HG02938 (cell line): ENCODE measurements at regions not wholly inside any gene's neighbourhood (a gene's known extent, or its start where the extent isn't known, plus 50 kb on each side); places are given as distances from the start of the nearest gene placed in this dataset.

Experiments used
- ATAC-seq: cut with Tn5 transposase; IDR thresholded peaks from one replicate; pipeline ENCODE4 v1.9.1; 2021; ENCODE audit warnings: mild to moderate bottlenecking, moderate library complexity; ENCODE audit not compliant: unreplicated experiment

- no peak for ATAC-seq
Observed at GRCh38 chr10:130550952-130551674, 414.9 kb downstream of the GLRX3 start.

GRCh38 chr10:130551676-130552075 is 415.5 kb downstream of the GLRX3 start:
- ATAC-seq: no peak

- no peak for ATAC-seq
Observed at GRCh38 chr10:130553826-130554225, 417.6 kb downstream of the GLRX3 start.

DNA sequence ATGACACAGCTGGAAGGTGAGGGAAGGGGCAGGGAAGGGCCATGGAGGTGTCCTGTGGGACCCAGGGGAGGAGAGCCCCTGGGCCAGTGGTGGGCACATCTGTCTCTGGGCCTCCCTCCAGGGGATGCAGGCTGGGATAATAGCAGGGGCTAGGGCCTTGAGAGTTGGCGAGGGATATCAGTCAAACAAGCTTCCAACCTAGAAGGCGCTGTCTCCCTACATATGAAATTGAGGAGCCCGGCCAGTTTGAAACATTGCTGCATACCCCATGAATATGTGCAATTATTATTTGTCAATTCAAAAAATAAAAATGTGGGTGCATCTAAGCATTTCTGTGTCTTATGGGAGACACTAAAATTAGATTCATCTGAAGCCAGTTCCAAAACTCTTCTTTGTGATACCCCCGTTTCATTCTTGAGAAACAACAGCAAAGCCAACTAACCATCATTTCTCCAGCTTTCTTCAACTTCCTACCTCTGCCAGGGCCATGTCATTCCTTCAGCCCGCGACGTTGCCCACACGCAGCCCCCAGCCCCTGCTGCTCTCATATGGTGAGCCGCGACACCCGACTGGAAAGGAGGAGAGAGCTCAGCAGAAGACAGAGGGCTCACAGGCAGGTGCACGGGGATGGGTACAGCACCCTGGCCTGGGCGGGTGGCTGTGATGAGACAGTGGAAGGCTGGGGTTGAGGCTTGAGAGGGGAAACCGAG is 418.7 kb downstream of the GLRX3 start:
- no peak for ATAC-seq

- ATAC-seq: no peak
Observed at GRCh38 chr10:130555411-130555750, 419.2 kb downstream of the GLRX3 start.

DNA sequence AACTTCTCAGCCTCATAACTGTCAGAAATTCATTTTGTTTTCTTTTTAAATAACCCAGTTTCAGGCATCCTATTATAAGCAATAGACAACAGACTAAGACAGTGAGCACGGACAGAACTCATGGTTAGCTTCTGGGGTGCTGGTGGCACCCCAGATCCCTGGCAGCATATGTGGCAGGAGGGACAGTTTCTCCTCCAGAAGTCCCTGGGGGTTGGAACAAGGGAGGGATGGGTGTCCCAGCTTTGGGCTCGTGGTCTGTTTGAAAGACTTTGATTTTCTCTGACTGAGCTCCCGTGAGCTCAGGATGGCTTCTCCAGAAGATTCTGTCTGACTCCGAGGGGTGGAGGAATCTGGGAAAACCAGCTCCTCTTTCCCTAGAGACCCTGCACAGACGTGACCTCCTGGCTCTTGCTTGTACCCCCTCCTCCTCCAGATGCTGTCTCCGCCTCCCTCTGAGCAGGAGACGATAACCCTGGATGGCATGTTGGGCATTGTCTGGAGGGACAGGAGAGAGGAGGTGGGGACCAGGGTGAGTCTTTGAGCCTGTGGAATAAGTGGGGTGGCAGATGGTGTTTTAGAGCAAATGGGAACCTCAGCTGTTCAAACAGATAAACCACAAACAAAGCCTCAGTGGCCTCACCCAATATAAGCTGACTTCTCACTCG is 421.1 kb downstream of the GLRX3 start:
- ATAC-seq: no peak

DNA sequence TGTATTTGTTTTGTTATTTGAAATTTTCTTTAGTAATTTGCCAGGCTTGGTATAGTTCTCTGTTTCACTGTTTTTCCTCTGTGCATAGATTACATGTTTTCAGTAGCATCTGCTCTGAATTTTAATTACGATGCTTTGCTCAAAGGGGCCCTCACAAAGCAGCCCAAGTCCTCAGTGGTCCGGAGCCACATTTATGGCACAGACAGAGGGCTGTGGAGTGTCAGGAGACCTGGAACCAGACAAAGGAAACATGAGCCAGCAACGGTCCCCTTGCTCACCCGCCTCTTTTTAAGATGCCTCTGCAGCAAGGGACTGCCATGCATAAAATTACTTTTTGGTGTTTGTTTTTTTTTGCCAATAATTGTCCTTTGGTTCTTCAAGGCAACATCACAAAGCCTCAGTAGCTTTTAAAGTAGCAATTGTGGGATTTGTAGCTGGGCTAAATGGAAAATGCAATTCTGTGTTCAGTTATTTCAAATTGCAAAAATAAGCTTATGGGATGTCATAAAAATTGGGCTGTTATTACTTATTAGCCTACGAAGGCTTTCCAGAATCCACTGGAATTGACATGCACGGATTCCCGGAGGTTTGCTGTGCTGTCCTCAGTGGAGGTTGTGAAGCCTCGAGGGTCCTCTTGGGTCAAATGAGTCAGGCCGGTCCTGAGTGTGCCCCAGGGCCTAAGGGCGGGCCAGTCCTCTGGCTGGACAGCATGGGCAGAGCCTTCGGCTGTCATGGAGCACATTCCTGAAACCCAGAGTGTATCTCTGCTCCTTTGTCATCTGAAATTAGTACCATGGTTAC is 422.8 kb downstream of the GLRX3 start:
- no peak for ATAC-seq

DNA sequence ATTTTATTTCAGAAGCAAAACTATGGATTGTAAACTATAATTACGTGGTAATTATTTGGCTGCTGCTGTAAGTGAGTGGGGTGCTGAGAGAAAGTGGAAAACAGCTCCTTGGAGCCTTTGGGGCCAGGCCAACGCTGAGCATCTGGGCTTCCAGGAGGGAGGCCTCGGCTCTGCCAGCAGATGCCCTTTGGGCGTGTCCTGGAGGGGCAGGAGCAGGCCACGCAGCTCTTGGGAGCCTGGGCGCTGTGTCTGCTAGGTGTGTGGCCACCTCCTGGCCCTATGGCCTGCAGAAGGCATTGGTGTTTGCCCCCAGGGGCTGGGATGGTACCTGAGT is 423.3 kb downstream of the GLRX3 start:
- no peak for ATAC-seq

DNA sequence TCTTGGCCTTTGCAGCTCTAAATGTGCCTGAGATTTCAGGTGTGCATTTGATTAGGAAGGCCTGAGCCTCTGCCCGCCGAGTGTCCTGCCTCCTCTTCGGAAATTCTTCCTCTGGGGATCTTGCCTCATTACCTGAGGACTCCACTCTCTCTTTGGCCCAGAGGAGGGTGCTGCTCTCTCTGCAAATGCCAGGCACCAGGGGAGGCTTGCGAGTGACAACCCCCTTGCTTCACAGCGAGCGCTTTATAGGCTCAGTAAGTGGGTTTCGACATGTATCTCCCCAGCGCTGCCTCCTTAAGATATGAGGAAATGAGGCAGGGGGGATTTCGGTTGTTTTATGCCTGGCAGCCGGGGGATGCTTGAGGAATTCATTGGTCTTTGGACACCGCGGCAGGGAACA is 423.9 kb downstream of the GLRX3 start:
- ATAC-seq: no peak

GRCh38 chr10:130560573-130560972 is 424.4 kb downstream of the GLRX3 start:
- ATAC-seq: no peak

DNA sequence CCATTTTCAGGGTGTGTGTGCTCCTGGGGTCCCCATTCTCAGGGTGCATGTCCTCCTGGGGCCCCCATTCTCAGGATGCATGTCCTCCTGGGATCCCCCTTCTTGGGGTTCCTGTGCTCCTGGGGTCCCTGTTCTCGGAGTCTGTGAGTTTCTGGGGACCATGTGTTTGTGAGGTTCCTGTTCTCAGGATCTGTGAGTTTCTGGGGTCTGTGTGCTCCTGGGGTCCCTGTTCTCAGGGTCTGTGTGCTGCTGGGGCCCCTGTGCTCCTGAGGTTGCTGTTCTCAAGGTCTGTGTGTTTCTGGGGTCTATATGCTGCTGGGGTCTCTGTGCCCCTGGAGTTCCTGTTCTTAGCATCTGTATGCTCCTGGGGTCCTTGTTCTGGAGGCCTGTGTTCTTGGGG is 425.5 kb downstream of the GLRX3 start:
- ATAC-seq: no peak

GRCh38 chr10:130567011-130567410 is 430.8 kb downstream of the GLRX3 start:
- no peak for ATAC-seq

DNA sequence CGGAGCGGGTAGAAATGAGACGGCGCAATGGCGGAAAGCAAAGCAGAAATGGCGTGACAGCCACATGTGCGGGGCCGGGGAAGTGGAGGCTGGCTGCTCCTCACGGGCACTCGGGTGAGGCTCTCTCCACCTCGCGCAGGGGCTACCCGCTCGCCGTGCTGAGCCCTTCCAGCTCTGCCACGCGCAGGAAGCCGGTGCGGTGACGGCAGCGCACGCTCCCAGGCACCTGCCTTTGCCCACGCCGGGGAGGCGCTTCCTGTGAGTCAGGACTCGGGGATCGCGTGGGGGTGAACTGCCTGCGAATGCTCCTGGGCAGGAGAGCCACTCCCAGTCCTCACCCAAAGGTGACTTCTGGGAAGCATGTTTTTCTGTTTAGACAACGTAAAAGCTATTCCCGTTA is 431.2 kb downstream of the GLRX3 start:
- ATAC-seq: no peak

DNA sequence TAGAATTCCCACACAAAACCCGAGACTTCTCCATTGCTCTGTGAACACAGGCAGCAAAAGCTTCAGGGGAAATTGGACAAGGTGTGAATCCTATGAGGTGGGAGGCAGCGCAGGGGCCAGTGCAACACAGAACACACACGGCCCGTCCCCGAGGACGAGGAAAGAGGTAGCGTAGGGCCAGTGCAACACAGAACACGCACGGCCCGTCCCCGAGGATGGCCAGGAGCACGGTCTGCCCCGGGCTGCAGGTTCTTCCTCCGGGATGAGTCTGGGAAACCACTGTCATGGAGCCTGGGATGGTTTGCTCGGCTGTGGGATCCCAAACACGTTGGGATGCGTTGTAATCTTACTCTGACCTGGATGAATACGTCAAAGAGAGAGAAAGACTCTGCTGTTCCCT is 432.1 kb downstream of the GLRX3 start:
- no peak for ATAC-seq

GRCh38 chr10:130570074-130570473 is 433.9 kb downstream of the GLRX3 start:
- ATAC-seq: no peak

- ATAC-seq: no peak
Observed at GRCh38 chr10:130571674-130572073, 435.5 kb downstream of the GLRX3 start.

- no peak for ATAC-seq
Observed at GRCh38 chr10:130573446-130573845, 437.3 kb downstream of the GLRX3 start.

- no peak for ATAC-seq
Observed at GRCh38 chr10:130575756-130576285, 439.6 kb downstream of the GLRX3 start.

- no peak for ATAC-seq
Observed at GRCh38 chr10:130576427-130576826, 440.2 kb downstream of the GLRX3 start.

DNA sequence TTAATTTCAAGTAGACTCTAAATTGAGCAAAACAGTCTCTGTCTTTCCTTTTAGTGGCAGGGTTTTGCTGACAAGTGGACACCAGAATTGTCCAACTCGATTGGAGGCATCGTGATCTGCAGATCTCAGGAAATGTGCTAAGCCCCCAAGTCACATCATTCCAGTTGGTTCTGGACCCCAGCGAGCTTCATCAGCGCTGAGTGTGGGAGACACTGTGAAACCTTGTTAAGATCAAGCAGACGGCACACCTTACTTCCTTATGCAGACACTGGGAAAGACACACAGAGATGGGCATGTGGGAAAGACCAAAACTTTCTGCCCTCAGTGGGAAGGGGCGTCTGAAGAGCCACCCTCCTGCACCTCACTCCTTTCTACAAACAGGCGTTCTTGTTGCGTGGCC is 440.8 kb downstream of the GLRX3 start:
- no peak for ATAC-seq
